ENCODE measurements at regions not wholly inside any gene's neighbourhood (a gene's known extent, or its start where the extent isn't known, plus 50 kb on each side); places are given as distances from the start of the nearest gene placed in this dataset.

DNA sequence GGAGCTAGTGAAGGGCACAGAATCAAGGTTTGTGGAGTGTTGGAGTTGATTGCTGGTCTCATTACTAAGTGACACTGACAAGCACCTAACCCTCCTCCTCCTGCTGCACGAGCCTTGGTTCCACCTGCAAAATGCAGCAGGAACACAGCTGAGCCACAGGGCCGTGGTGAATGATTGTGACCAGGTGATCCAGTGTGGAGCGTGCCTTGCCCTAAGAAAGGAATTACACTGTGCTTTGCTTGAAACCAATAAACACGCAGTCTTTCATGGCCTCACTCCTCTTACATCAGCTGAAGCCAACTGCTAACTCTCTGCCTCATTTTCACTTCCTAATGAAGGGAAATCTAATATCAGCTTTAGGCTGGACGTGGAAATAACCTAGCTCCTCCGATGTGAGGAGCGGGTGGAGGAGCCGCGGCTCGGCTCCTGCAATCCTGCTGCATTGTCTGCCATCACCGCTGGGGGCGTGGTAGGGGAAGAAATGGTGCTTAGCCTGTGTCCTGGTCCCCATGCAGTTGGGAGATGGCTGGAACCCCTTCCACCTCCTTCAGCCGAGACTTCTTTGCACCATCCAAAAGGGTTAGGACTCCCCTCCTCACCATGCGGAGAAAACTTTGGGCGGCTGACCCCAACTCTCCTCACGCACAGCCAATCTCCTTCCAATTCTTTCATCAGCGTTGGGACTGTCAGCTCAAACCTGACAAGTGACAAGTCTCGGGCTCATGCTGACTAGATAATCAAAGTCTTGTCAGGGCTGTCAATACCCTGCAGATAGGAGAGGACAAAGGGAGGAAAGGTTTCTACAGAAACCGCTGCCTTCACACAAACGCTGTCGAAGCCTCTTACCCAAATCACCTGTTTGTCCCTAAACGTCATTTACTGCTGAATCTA, 427.9 kb downstream of the ZNF536 start:
- TF ChIP-seq, protein P1, sequence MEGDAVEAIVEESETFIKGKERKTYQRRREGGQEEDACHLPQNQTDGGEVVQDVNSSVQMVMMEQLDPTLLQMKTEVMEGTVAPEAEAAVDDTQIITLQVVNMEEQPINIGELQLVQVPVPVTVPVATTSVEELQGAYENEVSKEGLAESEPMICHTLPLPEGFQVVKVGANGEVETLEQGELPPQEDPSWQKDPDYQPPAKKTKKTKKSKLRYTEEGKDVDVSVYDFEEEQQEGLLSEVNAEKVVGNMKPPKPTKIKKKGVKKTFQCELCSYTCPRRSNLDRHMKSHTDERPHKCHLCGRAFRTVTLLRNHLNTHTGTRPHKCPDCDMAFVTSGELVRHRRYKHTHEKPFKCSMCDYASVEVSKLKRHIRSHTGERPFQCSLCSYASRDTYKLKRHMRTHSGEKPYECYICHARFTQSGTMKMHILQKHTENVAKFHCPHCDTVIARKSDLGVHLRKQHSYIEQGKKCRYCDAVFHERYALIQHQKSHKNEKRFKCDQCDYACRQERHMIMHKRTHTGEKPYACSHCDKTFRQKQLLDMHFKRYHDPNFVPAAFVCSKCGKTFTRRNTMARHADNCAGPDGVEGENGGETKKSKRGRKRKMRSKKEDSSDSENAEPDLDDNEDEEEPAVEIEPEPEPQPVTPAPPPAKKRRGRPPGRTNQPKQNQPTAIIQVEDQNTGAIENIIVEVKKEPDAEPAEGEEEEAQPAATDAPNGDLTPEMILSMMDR (IDR thresholded peaks at IDR 0.05) = peak in 3 of 4 experiments; percentile 37 to 68 (median 53)
- no peak for TF ChIP-seq POLR2A (IDR thresholded peaks at IDR 0.05)
- TF ChIP-seq EP300 (IDR thresholded peaks at IDR 0.05) = no peak

Data from gastroesophageal sphincter (tissue), 3 donors.